ENCODE measurements at regions not wholly inside any gene's neighbourhood (a gene's known extent, or its start where the extent isn't known, plus 50 kb on each side); places are given as distances from the start of the nearest gene placed in this dataset.

DNA sequence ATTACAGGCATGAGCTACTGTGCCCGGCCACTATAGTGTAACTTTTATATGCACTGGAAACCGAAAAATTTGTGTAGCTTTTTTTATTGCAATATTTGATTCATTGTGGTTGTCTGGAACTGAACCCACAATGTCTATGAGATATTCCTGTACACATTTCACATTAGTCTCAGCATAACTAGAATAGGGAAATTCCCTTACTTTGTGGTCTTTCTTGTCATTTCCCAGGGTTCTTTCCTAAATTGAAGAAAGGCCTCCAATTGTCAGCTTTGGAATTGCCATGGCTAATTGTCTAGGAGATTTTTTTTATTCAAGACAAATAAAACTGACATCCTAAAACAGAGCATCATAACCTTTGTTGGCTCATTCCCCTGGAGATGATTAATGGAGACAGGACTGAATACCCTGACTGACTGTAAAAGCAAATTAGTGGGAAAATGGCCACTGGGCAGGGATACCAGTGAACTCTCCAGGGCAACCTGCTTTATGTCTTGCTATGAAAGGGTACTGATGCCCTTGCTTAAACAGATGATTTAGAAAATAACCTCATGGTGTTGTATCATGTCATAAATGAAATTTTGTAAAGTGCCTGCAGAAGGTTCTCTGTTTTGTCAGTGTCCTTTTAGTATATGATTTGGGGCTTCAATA lies 576.9 kb downstream of the RFPL4B start:
- Histone ChIP-seq H3K36me3 (ENCODE audit: control insufficient read depth in 2 of 2, insufficient read depth in 2 of 2, low read length in 2 of 2) (no peaks in the 10 kb centered on the region), H3K9ac (ENCODE audit: low read length in 2 of 2) (no peak overlapping the region), H3K4me3 (ENCODE audit: low read length in 2 of 2) (no peak overlapping the region), H3K27me3 (ENCODE audit: control insufficient read depth in 1 of 2, insufficient read depth in 2 of 2, low read length in 2 of 2) (no peaks in the 10 kb centered on the region), H3K4me1 (ENCODE audit: control insufficient read depth, insufficient read depth, low read length) (no peaks in the 10 kb centered on the region), H3K27ac (ENCODE audit: low read length) (no peak overlapping the region), H3K9me3 (ENCODE audit: control insufficient read depth in 2 of 2, low read length in 2 of 2) (peaks cover 0 to 3% of the 10 kb centered on the region in 2 donors)

DNA sequence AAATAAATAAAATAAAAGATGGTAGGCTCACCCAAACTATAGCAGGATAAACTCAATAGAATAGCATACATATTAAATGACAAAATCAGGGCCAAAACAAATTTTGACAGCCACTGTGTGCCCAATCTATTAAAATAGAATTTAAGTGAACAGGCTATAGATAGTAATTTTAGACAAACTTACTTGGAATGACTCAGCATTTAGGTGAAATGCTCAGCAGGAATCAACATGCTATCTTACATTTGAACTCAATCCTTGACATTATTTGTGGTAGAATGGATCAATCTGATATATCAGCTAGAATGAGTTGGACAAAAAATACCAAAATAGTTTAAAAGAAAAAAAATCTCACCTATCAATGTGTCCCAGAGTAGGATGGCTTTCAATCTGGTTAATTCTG lies 578.6 kb downstream of the RFPL4B start:
- no peaks in the 10 kb centered on the region for H3K4me1 ChIP-seq (ENCODE audit: control insufficient read depth, insufficient read depth, low read length)
- no peak overlapping the region for H3K27ac ChIP-seq (ENCODE audit: low read length)
- no peaks in the 10 kb centered on the region for H3K36me3 ChIP-seq (ENCODE audit: control insufficient read depth in 2 of 2, insufficient read depth in 2 of 2, low read length in 2 of 2)
- H3K9me3 ChIP-seq (ENCODE audit: control insufficient read depth in 2 of 2, low read length in 2 of 2) = peaks cover 0 to 3% of the 10 kb centered on the region in 2 donors
- H3K27me3 ChIP-seq (ENCODE audit: control insufficient read depth in 1 of 2, insufficient read depth in 2 of 2, low read length in 2 of 2) = no peaks in the 10 kb centered on the region
- no peak overlapping the region for H3K9ac ChIP-seq (ENCODE audit: low read length in 2 of 2)
- H3K4me3 ChIP-seq (ENCODE audit: low read length in 2 of 2) = no peak overlapping the region

DNA sequence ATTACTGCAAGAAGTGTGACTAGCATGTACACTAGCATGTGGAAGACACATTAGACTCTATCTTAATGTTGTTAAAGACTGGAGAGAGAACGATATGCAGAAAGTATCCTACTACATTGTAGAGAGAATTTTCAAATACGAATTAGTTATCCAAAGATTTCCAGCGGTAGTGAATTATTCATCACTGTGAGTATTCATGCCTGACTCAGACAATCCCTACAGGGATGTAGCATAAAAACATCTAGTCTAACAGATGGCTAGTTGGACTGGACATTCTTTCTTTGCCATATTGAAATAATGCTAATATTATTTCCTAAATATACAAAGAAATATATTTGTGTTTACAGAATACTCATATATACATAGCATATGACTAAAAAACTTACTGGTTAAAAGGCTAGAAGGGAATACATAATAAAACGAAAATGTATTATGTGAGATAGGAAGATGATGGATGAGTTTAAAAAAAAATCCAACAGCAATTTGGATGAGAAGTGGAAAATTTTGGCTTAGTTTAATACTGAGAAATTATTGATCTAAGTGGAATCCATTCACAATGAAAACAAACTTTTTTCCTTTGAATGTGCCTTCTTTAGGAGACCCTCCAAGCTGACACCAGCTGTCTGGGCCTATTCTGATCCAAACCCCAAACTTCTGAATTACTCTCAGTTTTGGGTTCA lies 580.7 kb downstream of the RFPL4B start:
- no peaks in the 10 kb centered on the region for H3K27me3 ChIP-seq (ENCODE audit: control insufficient read depth in 1 of 2, insufficient read depth in 2 of 2, low read length in 2 of 2)
- no peaks in the 10 kb centered on the region for H3K36me3 ChIP-seq (ENCODE audit: control insufficient read depth in 2 of 2, insufficient read depth in 2 of 2, low read length in 2 of 2)
- no peaks in the 10 kb centered on the region for H3K9me3 ChIP-seq (ENCODE audit: control insufficient read depth in 2 of 2, low read length in 2 of 2)
- H3K9ac ChIP-seq (ENCODE audit: low read length in 2 of 2) = no peak overlapping the region
- no peaks in the 10 kb centered on the region for H3K4me1 ChIP-seq (ENCODE audit: control insufficient read depth, insufficient read depth, low read length)
- no peak overlapping the region for H3K4me3 ChIP-seq (ENCODE audit: low read length in 2 of 2)
- H3K27ac ChIP-seq (ENCODE audit: low read length) = no peak overlapping the region

DNA sequence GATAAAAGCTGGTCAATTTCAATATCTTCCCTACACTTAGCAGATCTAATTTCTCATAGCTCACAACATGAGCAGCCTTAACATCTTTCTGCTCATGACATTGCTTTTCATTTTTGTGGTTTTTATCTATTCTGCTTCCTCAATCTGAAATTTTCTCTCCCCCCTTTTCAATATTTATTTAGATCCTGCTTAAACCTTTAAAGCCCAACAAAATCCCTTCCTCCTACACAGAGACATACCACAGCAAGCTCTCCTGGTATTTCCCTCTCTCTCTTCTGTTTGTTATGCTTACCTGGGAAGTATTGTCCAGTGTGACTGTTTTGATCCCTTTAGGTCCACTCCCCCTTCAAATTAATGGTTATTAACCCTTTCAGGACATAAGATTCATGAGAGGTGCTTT lies 582.5 kb downstream of the RFPL4B start:
- H3K27ac ChIP-seq (ENCODE audit: low read length) = no peak overlapping the region
- no peaks in the 10 kb centered on the region for H3K27me3 ChIP-seq (ENCODE audit: control insufficient read depth in 1 of 2, insufficient read depth in 2 of 2, low read length in 2 of 2)
- H3K4me3 ChIP-seq (ENCODE audit: low read length in 2 of 2) = no peak overlapping the region
- no peaks in the 10 kb centered on the region for H3K9me3 ChIP-seq (ENCODE audit: control insufficient read depth in 2 of 2, low read length in 2 of 2)
- H3K4me1 ChIP-seq (ENCODE audit: control insufficient read depth, insufficient read depth, low read length) = no peaks in the 10 kb centered on the region
- no peaks in the 10 kb centered on the region for H3K36me3 ChIP-seq (ENCODE audit: control insufficient read depth in 2 of 2, insufficient read depth in 2 of 2, low read length in 2 of 2)
- H3K9ac ChIP-seq (ENCODE audit: low read length in 2 of 2) = no peak overlapping the region

DNA sequence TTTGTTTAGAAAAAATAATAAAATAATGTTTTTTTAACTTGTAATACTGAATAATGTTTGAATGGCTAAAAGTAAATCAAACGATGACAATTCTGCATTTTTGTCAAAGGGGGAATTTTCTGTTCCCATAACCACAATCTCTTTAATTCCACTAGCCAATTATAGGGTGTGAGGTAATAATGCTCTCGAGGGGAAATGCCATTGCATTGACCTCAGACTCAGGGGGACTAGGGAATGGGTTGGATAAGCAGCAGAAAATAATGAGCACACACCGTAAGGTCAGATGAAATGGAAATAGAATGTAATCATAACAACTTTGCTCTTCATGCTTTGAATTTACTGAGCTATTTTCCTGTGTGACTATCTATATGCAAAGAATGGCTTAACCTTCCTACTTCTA lies 584.7 kb downstream of the RFPL4B start:
- no peak overlapping the region for H3K4me3 ChIP-seq (ENCODE audit: low read length in 2 of 2)
- H3K36me3 ChIP-seq (ENCODE audit: control insufficient read depth in 2 of 2, insufficient read depth in 2 of 2, low read length in 2 of 2) = no peaks in the 10 kb centered on the region
- H3K27ac ChIP-seq (ENCODE audit: low read length) = no peak overlapping the region
- no peak overlapping the region for H3K9ac ChIP-seq (ENCODE audit: low read length in 2 of 2)
- no peaks in the 10 kb centered on the region for H3K9me3 ChIP-seq (ENCODE audit: control insufficient read depth in 2 of 2, low read length in 2 of 2)
- H3K4me1 ChIP-seq (ENCODE audit: control insufficient read depth, insufficient read depth, low read length) = no peaks in the 10 kb centered on the region
- no peaks in the 10 kb centered on the region for H3K27me3 ChIP-seq (ENCODE audit: control insufficient read depth in 1 of 2, insufficient read depth in 2 of 2, low read length in 2 of 2)

DNA sequence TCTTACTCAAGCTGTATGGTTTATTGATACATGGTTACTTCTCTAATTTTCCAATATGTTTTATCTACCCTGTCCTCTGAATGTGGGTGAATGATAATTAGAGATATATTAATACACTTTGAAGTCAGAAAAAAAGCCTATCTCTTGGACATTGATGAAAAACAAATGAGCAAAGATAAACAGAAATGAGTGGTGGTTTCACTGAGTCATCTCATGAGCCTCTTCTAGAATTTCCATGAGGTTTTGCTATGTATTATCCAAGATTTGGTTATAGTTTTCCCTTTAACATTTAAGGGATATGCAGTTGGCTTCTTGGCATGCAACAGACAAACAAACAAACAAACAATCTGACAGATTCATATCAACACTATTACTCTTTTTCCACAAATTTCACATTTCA lies 586.8 kb downstream of the RFPL4B start:
- no peak overlapping the region for H3K4me3 ChIP-seq (ENCODE audit: low read length in 2 of 2)
- H3K27me3 ChIP-seq (ENCODE audit: control insufficient read depth in 1 of 2, insufficient read depth in 2 of 2, low read length in 2 of 2) = no peaks in the 10 kb centered on the region
- H3K4me1 ChIP-seq (ENCODE audit: control insufficient read depth, insufficient read depth, low read length) = no peaks in the 10 kb centered on the region
- H3K27ac ChIP-seq (ENCODE audit: low read length) = no peak overlapping the region
- H3K9me3 ChIP-seq (ENCODE audit: control insufficient read depth in 2 of 2, low read length in 2 of 2) = no peaks in the 10 kb centered on the region
- no peak overlapping the region for H3K9ac ChIP-seq (ENCODE audit: low read length in 2 of 2)
- no peaks in the 10 kb centered on the region for H3K36me3 ChIP-seq (ENCODE audit: control insufficient read depth in 2 of 2, insufficient read depth in 2 of 2, low read length in 2 of 2)

DNA sequence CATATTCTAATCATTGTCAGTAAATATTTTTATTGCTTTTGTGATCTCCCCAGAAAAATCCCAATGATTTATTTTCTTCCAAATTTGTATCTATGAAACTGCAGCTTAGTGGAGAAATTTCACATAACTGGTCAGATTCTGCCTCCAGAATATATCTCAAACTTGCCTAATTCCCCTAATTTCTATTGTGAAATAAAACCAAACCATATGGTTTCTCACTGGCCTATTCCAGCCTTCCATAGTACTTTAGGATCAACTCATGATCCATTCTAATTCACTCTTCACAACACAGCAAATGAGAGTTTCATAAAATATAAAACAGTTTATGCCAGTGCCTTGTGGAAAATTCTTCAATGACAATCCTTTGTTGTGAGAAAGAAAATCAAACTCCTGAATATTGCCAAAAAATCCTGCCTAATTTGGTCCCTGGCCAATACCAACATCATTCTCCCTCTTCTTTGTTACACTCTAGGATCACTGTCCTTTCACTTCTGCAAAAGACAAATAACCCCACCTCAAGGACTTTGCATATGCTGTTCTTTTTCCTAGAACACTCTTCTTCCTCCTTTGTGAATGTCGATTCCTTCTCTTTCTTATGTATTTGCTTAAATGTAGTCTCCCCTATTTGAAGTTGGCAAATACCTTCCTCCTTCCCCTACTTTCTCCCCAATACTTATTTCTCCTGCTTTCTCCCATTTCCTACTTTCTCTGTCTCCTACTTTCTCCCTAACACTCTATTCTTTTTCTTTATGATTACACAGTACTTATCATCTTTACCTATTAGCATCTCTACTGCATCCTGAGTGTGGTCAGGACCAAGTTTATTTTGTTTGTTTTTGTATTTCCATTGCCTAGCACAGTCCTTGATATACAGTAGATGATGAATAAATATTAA lies 587.5 kb downstream of the RFPL4B start:
- no peaks in the 10 kb centered on the region for H3K27me3 ChIP-seq (ENCODE audit: control insufficient read depth in 1 of 2, insufficient read depth in 2 of 2, low read length in 2 of 2)
- H3K9ac ChIP-seq (ENCODE audit: low read length in 2 of 2) = no peak overlapping the region
- no peaks in the 10 kb centered on the region for H3K36me3 ChIP-seq (ENCODE audit: control insufficient read depth in 2 of 2, insufficient read depth in 2 of 2, low read length in 2 of 2)
- no peaks in the 10 kb centered on the region for H3K9me3 ChIP-seq (ENCODE audit: control insufficient read depth in 2 of 2, low read length in 2 of 2)
- H3K4me3 ChIP-seq (ENCODE audit: low read length in 2 of 2) = no peak overlapping the region
- H3K27ac ChIP-seq (ENCODE audit: low read length) = no peak overlapping the region
- no peaks in the 10 kb centered on the region for H3K4me1 ChIP-seq (ENCODE audit: control insufficient read depth, insufficient read depth, low read length)

DNA sequence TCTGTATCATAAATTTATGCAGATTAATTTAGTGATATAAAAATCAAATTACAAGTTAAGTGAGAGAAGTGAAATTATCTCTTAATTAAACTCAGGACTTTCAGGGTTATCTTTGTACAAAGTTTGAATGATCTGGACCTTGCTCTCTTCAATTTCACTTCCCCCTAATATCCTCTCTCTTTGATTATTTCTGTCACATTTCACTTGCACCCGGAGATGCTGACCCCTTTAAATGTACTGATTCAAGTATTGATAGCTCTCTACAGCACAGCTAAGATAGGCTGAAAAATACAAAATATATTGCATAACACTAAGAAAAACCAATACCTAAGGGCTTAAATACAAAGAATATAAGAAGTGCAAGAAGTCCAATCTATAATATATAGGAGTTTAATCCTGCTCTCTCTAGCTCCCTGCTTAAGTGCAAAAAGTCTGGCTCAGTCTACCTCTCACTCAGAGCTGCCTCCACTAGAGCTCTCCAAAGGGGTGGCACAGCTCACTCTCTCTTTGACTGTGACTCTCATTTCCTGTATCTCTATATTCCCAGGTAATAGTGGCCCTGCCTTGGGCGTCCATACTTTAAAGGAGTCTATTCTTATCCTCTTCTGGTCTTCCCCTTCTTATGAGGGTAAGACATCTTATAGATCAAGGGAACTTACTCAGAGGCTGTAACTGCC lies 588.4 kb downstream of the RFPL4B start:
- no peaks in the 10 kb centered on the region for H3K4me1 ChIP-seq (ENCODE audit: control insufficient read depth, insufficient read depth, low read length)

DNA sequence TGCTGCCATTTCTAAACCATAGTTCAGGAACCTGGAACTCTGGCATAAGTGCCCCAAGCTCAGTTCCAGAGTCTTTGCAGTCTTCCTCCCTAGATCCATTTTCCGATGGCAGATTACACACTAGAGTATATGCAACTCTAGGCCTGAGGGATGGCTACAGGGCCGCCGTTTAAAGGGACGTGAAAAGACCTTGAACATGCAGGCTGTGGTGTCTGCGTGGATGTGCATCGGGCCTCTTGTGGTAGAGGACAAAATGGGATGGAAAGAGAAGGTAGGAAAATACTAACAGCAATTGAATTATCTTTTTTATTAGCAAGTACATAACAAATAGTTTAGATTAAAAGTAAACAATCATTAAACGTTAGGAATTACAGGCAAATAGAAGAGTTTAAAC lies 588.9 kb downstream of the RFPL4B start:
- Histone ChIP-seq H3K4me3 (ENCODE audit: low read length in 2 of 2) (no peak overlapping the region), H3K9ac (ENCODE audit: low read length in 2 of 2) (no peak overlapping the region), H3K27ac (ENCODE audit: low read length) (no peak overlapping the region), H3K27me3 (ENCODE audit: control insufficient read depth in 1 of 2, insufficient read depth in 2 of 2, low read length in 2 of 2) (no peaks in the 10 kb centered on the region), H3K4me1 (ENCODE audit: control insufficient read depth, insufficient read depth, low read length) (no peaks in the 10 kb centered on the region), H3K9me3 (ENCODE audit: control insufficient read depth in 2 of 2, low read length in 2 of 2) (no peaks in the 10 kb centered on the region), H3K36me3 (ENCODE audit: control insufficient read depth in 2 of 2, insufficient read depth in 2 of 2, low read length in 2 of 2) (no peaks in the 10 kb centered on the region)

More for the DNA sequence above, 588.4 kb downstream of the RFPL4B start:
- H3K36me3 ChIP-seq (ENCODE audit: control insufficient read depth in 2 of 2, insufficient read depth in 2 of 2, low read length in 2 of 2) = no peaks in the 10 kb centered on the region
- H3K4me3 ChIP-seq (ENCODE audit: low read length in 2 of 2) = no peak overlapping the region
- no peaks in the 10 kb centered on the region for H3K9me3 ChIP-seq (ENCODE audit: control insufficient read depth in 2 of 2, low read length in 2 of 2)
- H3K27ac ChIP-seq (ENCODE audit: low read length) = no peak overlapping the region
- H3K27me3 ChIP-seq (ENCODE audit: control insufficient read depth in 1 of 2, insufficient read depth in 2 of 2, low read length in 2 of 2) = no peaks in the 10 kb centered on the region
- H3K9ac ChIP-seq (ENCODE audit: low read length in 2 of 2) = no peak overlapping the region

DNA sequence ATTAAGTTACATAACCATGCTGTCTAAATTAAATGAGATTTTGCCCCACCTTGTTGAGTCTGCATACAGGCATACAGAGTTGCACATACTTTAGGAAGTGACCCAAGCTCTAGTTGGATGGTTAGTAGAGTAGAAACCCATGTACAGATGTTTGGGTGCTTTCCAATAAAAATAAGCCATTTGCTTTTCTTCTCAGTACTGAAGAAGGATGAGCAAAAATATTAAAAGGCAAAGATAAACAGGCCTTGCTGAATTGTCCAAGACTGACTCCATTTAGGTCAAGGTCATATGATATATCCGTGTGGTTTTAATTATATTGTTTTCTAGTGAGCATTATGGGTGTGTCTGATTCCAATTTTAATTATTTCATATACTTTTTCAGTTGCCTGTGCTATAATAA lies 589.4 kb downstream of the RFPL4B start:
- Histone ChIP-seq H3K4me3 (ENCODE audit: low read length in 2 of 2) (no peak overlapping the region), H3K9me3 (ENCODE audit: control insufficient read depth in 2 of 2, low read length in 2 of 2) (no peaks in the 10 kb centered on the region), H3K27ac (ENCODE audit: low read length) (no peak overlapping the region), H3K4me1 (ENCODE audit: control insufficient read depth, insufficient read depth, low read length) (no peaks in the 10 kb centered on the region), H3K9ac (ENCODE audit: low read length in 2 of 2) (no peak overlapping the region), H3K27me3 (ENCODE audit: control insufficient read depth in 1 of 2, insufficient read depth in 2 of 2, low read length in 2 of 2) (no peaks in the 10 kb centered on the region), H3K36me3 (ENCODE audit: control insufficient read depth in 2 of 2, insufficient read depth in 2 of 2, low read length in 2 of 2) (no peaks in the 10 kb centered on the region)
